ENCODE measurements at regions not wholly inside any gene's neighbourhood (a gene's known extent, or its start where the extent isn't known, plus 50 kb on each side); places are given as distances from the start of the nearest gene placed in this dataset.
"Not testable (repeated sequence)": the region's sequence is repeated elsewhere in the genome, so short reads cannot be mapped to it uniquely, and the experiment has no call there.

- no peak for DNase-seq
- Histone ChIP-seq H3K27ac (replicated peaks) (no peak overlapping the region), H3K4me3 (no peak overlapping the region), H3K27me3 (ENCODE audit: low read depth) (no peaks in the 10 kb centered on the region), H3K9me3 (replicated peaks) (peaks cover 9% of the 10 kb centered on the region), H3K4me1 (no peaks in the 10 kb centered on the region), H3K36me3 (no peaks in the 10 kb centered on the region)
- TF ChIP-seq, protein P1, sequence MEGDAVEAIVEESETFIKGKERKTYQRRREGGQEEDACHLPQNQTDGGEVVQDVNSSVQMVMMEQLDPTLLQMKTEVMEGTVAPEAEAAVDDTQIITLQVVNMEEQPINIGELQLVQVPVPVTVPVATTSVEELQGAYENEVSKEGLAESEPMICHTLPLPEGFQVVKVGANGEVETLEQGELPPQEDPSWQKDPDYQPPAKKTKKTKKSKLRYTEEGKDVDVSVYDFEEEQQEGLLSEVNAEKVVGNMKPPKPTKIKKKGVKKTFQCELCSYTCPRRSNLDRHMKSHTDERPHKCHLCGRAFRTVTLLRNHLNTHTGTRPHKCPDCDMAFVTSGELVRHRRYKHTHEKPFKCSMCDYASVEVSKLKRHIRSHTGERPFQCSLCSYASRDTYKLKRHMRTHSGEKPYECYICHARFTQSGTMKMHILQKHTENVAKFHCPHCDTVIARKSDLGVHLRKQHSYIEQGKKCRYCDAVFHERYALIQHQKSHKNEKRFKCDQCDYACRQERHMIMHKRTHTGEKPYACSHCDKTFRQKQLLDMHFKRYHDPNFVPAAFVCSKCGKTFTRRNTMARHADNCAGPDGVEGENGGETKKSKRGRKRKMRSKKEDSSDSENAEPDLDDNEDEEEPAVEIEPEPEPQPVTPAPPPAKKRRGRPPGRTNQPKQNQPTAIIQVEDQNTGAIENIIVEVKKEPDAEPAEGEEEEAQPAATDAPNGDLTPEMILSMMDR (IDR thresholded peaks at IDR 0.05; ENCODE audit: borderline replicate concordance), result no peak
- intact Hi-C loops (cut with micrococcal nuclease), result no loop called here
These were observed 531.2 kb downstream of the KIF2B start for GRCh38 chr17:54353789-54354525.

- H3K27ac ChIP-seq (replicated peaks); H3K9me3 ChIP-seq (replicated peaks); H3K4me3 ChIP-seq; H3K36me3 ChIP-seq; H3K27me3 ChIP-seq (ENCODE audit: low read depth); intact Hi-C loops (cut with micrococcal nuclease); DNase-seq; H3K4me1 ChIP-seq: not testable (repeated sequence)
These were observed 538.3 kb downstream of the KIF2B start for GRCh38 chr17:54361073-54361472.

GRCh38 chr17:54368906-54369305, 531.7 kb upstream of the TOM1L1 start:
- intact Hi-C loops (cut with micrococcal nuclease), result no loop called here
- Histone ChIP-seq H3K4me3 (no peak overlapping the region), H3K27me3 (ENCODE audit: low read depth) (no peaks in the 10 kb centered on the region), H3K36me3 (no peaks in the 10 kb centered on the region), H3K4me1 (no peaks in the 10 kb centered on the region), H3K9me3 (replicated peaks) (peaks cover 20% of the 10 kb centered on the region), H3K27ac (replicated peaks) (no peak overlapping the region)
- TF ChIP-seq, protein P1 (IDR thresholded peaks at IDR 0.05; ENCODE audit: borderline replicate concordance), result no peak
- DNase-seq, result no peak

GRCh38 chr17:54372069-54372749, 528.4 kb upstream of the TOM1L1 start:
- Histone ChIP-seq H3K4me3 (no peak overlapping the region), H3K27me3 (ENCODE audit: low read depth) (no peaks in the 10 kb centered on the region), H3K4me1 (no peaks in the 10 kb centered on the region), H3K27ac (replicated peaks) (no peak overlapping the region), H3K9me3 (replicated peaks) (peaks cover 20% of the 10 kb centered on the region), H3K36me3 (no peaks in the 10 kb centered on the region)
- intact Hi-C loops (cut with micrococcal nuclease), result no loop called here
- no peak for DNase-seq
- TF ChIP-seq, protein P1 (IDR thresholded peaks at IDR 0.05; ENCODE audit: borderline replicate concordance), result no peak

- H3K4me1 ChIP-seq, result no peaks in the 10 kb centered on the region
- TF ChIP-seq, protein P1 (IDR thresholded peaks at IDR 0.05; ENCODE audit: borderline replicate concordance), result no peak
These were observed 526.7 kb upstream of the TOM1L1 start for GRCh38 chr17:54373970-54374369.

GRCh38 chr17:54376409-54376808, 524.2 kb upstream of the TOM1L1 start:
- H3K4me3 ChIP-seq; H3K27ac ChIP-seq (replicated peaks); H3K4me1 ChIP-seq; intact Hi-C loops (cut with micrococcal nuclease); DNase-seq; H3K9me3 ChIP-seq (replicated peaks); H3K27me3 ChIP-seq (ENCODE audit: low read depth); H3K36me3 ChIP-seq: not testable (repeated sequence)

More at GRCh38 chr17:54373970-54374369, 526.7 kb upstream of the TOM1L1 start:
- H3K36me3 ChIP-seq, result no peaks in the 10 kb centered on the region
- H3K9me3 ChIP-seq (replicated peaks), result peaks cover 14% of the 10 kb centered on the region
- H3K27ac ChIP-seq (replicated peaks), result no peak overlapping the region
- intact Hi-C loops (cut with micrococcal nuclease), result no loop called here
- DNase-seq, result no peak
- H3K4me3 ChIP-seq, result no peak overlapping the region
- H3K27me3 ChIP-seq (ENCODE audit: low read depth), result no peaks in the 10 kb centered on the region
